ENCODE measurements at regions not wholly inside any gene's neighbourhood (a gene's known extent, or its start where the extent isn't known, plus 50 kb on each side); places are given as distances from the start of the nearest gene placed in this dataset.
A peak's percentile ranks its signal among the peaks of the same experiment; 100 is the strongest.
"Not testable (repeated sequence)": the region's sequence is repeated elsewhere in the genome, so short reads cannot be mapped to it uniquely, and the experiment has no call there.

DNA sequence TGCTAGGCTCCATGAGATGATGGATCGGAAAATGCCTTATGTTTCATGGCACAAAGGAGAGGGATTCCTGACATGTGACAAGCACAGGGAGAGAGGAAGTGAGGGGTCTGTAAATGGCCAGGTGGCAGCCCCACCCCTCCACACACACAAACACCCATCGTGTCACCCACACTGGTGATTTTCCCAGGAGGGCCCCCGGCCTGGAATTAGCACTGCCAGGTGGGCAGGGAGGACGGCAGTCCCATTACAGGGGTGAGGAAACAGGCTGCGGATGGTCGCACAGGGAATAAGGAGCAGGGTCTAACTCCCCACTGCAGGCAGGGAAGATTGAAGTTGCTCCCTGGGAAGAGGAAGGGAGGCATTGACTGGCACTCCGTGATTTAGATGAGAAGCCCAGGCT is 395.3 kb upstream of the ZNF337 start:
- DNase-seq: not testable (repeated sequence)

DNA sequence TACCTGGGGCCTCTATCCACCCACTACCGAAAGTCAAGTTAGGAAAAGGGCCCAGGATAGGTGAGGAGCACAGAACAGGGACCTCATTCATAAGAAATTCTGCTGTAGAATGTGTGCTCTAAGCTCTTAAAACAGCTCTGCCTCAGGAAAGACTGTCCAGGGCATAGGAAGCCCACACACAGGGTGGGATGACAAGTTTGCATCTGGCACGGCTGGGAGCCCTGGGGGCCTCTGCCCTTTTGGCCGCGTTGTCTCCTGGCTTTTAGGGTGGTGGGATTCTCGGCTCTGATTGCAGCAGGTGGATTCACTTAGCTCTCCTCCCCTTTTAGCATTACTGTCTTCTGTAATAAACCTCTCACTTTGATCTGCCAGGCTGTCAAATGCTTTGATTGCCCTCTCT is 389.5 kb upstream of the ZNF337 start:
- DNase-seq: not testable (repeated sequence)

GRCh38 chr20:26073972-26074371 is 377.3 kb upstream of the ZNF337 start:
- not testable (repeated sequence) for DNase-seq

- DNase-seq: not testable (repeated sequence)
These were observed 362.7 kb upstream of the ZNF337 start for GRCh38 chr20:26059324-26059723.

DNA sequence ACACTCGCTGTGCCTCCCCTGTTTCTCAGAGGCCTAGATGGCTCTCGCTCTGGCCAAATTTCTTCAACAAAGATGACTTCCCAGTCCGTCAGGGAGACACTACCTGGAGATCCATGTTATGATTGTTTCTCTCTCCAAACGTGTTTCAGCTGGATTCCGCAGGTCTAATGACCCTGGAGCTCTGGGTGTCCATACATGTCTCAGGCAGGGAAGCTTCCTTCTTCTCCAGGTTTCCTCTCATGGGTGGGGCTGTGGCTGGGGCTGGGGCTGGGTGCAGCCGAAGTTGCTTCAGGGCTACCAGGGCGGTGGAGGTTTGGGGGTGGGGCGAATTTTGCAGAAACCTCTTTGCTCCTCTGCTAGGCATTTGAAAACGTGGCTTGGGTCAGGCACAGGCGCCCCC is 361.8 kb upstream of the ZNF337 start:
- DNase-seq: not testable (repeated sequence)

GRCh38 chr20:26057135-26057752 is 360.6 kb upstream of the ZNF337 start:
- not testable (repeated sequence) for DNase-seq

DNA sequence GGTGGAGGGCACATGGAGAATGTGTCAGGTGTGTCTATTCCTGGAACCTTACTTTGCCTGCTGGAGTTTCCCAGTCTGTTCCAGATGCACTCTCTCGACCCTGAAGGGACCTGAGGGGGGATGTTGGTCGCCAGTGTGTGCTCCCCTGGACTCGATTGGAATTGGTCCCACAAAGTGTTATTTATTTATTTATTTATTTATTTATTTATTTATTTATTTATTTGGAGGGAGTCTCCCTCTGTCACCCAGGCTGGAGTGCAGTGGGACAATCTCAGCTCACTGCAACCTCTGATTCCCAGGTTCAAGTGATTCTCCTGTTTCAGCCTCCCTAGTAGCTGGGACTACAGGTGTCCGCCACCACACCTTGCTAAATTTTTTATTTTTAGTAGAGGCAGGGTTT is 329.1 kb upstream of the ZNF337 start:
- DNase-seq: not testable (repeated sequence)

GRCh38 chr20:26010942-26011276 is 314.3 kb upstream of the ZNF337 start:
- not testable (repeated sequence) for DNase-seq

GRCh38 chr20:26010224-26010941 is 313.7 kb upstream of the ZNF337 start:
- not testable (repeated sequence) for DNase-seq

DNA sequence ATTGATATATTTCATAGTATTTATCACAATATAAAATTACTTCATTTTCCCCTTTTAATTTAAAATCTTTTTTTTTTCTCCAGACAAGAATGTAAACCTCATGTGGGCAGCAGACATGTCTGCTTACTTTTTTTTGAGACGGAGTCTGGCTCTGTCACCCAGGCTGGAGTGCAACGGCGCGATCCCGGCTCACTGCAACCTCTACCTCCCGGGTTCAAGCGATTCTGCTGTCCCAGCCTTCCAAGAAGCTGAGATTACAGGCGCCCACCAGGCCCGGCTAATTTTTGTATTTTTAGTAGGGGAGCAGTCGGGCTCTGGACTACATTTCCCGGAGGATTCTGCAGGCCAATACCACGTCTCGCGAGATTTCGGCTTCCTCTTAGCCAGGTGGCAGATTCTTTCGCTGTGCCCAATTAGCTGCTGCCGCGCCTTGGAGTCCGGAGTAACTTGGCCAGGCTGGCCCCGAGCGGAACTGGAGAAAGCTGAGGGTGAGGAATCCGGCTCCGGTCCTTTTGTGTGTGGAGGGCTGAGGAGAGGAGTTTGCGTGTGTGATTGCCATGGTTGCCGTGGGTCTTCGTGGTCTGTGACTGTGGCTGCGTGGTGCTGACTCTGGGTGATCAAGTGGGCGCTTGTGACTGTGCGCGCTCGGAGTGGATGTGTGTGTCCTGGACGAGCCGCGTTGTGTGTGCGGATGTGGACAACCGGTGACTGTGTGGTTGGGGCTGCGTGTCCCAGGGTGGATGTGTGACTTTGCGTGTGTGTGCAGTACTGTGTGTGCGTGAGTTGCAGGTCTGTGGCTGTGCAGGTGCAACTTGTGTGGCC is 313.0 kb upstream of the ZNF337 start:
- peak; percentile 63 for DNase-seq

- DNase-seq: not testable (repeated sequence)
These were observed 311.4 kb upstream of the ZNF337 start for GRCh38 chr20:26008026-26008425.

DNA sequence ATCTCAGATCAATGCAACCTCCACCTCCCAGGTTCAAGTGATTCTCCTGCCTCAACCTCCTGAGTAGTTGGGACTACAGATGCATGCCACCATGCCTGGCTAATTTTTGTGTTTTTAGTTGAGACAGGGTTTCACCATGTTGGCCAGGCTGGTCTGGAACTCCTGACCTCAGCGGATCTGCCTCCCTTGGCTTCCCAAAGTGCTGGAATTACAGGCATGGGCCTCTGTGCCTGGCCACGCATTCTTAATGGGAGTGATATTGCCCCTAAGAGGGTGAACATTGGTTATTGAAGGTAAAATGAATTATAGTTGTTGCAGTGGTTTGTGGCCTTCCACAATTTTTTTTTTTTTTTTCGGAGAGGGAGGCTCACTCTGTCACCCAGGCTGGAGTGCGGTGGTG is 309.5 kb upstream of the ZNF337 start:
- not testable (repeated sequence) for DNase-seq

DNA sequence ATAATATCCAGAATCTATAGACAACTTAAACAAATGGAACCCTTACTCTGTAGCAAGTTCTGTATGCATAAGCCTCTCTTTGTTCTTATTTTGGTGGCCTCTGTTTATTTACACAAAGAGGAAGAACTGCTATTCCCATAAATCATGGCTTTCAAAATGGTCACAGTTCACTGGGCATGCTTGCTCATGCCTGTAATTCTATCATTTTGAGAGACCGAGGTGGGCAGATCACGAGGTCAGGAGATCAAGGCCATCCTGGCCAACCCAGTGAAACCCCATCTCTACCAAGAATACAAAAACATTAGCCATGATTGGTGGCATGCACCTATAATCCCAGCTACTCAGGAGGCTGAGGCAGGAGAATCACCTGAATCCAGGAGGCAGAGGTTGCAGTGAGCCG is 307.3 kb upstream of the ZNF337 start:
- not testable (repeated sequence) for DNase-seq

GRCh38 chr20:25997367-25998038 is 300.9 kb upstream of the ZNF337 start:
- not testable (repeated sequence) for DNase-seq

GRCh38 chr20:25992146-25992545 is 295.5 kb upstream of the ZNF337 start:
- DNase-seq: no peak

DNA sequence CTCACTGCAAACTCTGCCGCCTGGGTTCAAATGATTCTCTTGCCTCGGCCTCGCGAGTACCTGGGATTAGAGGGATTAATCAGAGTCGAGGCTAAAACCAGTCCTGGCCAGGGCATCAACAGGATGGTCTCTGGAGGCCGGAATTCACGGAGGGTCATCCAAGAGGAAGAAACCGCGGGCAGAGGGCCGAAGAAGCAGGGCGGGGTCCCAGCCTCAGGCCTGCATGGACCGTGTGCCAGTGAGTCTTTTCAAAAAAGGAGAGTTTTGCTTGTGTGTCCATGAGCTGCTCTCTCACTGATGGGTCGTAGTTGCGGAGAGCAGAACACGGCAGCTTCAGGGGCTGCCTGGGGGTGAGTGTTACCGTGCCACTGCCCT is 295.1 kb upstream of the ZNF337 start:
- no peak for DNase-seq

DNA sequence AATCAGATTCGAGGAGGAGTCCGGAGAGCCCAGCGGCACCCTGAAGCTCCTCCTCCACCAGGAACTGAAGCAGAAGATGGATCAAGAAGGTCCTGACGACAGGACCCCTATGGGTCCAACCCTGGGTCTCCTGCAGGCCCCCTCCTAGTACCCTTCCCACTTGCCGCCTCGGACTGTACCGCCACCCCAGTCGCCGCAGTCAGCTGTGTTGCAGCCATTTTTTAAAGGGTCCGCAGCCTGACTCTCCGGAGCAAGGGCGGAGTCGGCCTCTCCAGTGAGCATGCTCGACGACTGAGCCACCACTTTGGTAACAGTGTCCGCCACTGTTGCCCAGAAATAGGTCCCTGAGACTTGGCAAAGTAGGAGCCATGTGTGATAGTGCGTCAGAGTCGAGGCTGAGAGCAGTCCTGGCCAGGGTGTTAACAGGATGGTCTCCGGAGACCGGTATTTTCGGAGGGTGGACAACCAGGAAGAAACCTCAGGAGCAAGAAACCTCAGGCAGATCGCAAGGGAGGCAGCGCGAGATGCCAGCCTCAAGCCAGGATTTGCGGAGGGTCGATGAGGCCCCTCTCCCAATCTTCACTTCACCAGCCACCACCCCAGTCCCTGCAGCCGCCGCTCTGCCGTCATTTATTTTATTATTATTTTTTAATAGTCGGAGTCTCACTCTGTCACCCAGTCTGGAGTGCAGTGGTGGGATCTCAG is 294.6 kb upstream of the ZNF337 start:
- DNase-seq: no peak

DNA sequence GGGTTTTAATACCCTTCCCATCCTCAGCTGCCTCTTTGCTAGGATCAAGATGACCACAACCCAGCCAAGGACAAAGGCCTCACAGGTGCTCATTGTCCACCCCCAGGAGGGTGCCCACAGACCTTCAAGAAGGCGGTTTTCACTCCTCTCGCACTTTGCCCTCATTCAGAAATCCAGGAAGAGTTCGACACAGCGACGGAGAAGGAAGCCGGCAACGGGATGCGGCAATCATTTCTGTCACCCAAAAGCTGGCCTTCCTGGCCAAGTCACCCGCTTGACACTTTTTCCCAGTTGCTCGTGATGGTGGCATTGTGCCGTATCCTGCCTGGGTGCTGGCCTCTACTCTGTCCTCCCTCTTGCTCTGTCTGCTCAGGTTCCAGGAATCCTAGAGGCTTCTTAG is 293.0 kb upstream of the ZNF337 start:
- not testable (repeated sequence) for DNase-seq

DNA sequence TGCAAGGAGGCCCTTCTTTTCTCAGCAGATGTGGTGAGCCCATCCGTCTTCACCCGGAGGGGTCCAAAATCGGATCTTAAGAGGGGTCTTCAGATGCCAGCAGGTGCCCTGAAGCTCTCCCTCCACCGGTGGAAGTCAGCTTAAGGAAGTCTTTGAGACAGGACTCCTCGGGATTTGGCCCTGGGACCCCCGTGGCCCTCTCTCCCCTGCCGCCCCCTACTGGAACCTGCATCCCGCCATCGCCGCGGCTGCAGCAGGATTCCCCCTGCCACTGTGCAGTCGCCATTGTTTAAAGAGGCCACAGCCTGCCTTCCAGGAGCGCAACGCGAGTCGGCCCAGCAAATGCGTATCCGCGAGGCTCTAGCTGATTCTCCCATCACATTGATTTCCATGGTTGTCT is 292.5 kb upstream of the ZNF337 start:
- no peak for DNase-seq

- not testable (repeated sequence) for DNase-seq
These were observed 291.4 kb upstream of the ZNF337 start for GRCh38 chr20:25987928-25988560.

DNA sequence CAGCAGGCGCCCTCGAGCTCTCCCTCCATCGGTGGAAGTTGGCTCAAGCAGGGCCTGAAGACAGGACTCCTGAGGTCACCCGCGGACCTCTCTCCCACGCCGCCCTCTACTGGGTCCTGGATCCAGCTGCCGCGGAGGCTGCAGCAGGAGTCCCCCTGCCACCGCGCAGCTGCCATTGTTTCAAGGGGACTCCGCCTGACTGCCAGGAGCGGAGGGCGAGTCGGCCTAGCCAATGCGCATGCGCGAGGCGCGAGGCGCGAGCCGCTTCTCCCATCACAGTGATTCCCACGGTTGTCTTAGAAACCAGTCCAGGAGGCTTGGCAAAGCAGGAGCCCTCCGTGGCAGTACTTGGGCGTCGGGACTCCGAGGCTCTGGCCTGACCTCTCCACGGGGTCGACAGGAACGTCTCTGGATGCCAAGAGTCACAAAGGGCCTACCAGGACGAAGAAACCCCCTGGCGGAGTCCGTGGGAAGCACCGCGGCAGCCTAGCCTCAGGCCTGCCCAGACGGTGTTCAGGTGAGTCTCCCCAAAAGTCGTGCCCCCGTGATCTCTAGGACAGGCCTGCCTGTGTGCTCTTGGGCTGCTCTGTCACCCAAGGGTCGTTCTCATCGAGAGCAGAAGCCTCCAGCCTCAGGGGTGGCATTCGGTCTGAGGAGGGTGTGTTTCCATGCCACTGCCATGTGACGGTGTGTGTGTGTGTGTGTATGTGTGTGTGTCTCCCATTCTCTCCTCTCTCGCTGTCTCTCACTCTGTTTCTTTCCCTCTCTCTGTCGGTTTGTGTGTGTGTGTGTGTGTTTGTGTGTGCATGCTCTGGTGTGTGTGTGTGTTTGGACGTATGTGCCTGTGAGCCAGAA is 290.6 kb upstream of the ZNF337 start:
- DNase-seq: peak; percentile 62

Measured in stimulated activated CD4-positive, alpha-beta T cell treated with anti-CD3 and anti-CD28 coated beads, Interleukin-4, amount 100 ng/mL, for 1 hour (primary cell).